Fibroblast of skin of abdomen (primary cell): ENCODE measurements at regions not wholly inside any gene's neighbourhood (a gene's known extent, or its start where the extent isn't known, plus 50 kb on each side); places are given as distances from the start of the nearest gene placed in this dataset.
"Not testable (repeated sequence)": the region's sequence is repeated elsewhere in the genome, so short reads cannot be mapped to it uniquely, and the experiment has no call there.

ENCODE experiments used
- DNase-seq: peaks from one replicate; pipeline ENCODE4 v3.0.0-alpha.2; 2013

DNA sequence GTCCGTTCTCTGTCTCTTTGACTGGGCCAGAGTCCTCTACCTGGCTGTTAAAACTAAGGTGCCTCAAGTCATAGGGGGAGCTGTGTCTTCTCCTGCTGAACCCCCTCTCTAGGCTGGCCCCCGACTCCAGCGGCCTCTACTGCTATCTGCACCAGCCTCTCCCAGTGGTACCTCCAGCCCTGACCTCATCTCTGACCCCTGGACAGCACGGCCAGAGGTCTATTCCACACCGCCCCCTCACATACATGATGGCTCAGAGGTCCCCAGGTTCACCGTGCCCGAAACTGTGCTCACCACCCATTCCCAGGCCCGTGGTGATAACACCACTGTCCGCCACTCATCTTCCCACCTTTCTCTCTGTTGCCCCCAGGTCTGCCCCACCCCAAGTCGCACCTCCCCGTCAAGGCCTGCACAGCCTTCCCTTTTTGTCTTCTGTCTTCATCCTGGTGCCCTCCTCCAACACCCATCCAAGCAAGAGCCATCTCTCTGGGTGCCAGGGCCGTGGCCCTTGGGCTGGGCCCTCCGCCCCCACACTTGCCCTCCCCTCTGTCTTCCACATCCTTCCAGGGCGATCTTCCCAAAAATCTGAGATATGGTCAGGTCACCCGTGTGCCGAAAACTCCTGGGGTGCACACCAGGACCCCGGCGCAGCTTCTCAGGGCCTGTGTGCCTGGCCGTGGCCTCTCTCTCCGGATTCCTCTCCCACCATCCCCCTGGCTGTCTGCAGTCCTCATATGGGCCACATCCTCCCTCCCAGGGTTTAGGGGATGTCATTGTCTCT is 134.4 kb upstream of the ID2 start:
- no peak for DNase-seq

DNA sequence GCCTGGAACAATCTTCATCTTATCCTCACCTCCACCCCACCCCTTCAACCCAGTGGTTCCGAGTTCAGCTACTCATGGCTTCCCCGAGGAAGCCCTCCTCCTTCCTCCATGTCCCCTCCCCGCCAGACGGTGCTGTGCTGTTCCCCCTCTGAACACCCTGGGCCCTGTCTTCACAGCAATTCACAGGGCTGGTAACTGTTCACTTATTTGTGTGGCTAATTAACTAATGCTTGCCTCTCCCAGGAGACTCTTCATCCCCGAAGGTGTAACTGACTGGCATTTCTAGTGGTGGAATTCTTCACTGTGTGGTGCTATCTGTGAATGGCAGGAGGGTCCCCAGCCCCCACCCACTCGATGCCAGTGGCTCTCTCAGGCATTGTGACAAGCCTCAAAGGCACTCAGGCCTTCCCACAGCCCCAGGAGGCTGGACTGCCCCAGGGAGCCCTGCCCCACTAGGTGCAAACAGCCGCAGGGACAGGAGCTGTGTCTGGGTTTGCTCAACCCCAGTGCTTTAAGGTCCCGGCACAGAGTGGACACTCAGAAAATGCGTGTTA is 133.7 kb upstream of the ID2 start:
- no peak for DNase-seq

DNA sequence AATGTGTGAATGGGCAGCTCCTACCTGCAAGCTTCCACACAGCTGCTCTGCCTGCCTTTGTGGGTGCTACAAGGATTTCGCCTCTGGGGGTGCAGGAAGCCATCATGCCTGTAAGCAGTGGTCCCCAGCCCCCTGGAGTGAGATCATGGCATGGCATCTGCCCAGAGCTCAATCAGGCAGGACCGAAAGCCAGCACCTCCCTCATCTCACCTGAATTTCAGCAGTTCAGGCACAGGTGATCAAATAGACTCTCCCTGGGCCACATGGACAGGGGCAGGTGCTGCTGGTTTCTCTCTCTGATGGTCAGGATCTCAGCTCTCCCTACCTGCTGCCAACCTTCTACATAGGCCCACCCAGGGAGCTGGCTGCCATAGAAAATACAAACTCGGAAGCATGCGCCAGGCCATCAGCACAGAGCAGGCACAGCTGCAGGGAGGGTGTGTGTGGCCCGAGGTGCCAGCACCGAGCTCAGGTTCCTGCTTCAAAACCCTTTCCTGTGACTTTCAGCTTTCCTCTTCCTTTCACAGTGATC is 133.2 kb upstream of the ID2 start:
- DNase-seq: no peak

DNA sequence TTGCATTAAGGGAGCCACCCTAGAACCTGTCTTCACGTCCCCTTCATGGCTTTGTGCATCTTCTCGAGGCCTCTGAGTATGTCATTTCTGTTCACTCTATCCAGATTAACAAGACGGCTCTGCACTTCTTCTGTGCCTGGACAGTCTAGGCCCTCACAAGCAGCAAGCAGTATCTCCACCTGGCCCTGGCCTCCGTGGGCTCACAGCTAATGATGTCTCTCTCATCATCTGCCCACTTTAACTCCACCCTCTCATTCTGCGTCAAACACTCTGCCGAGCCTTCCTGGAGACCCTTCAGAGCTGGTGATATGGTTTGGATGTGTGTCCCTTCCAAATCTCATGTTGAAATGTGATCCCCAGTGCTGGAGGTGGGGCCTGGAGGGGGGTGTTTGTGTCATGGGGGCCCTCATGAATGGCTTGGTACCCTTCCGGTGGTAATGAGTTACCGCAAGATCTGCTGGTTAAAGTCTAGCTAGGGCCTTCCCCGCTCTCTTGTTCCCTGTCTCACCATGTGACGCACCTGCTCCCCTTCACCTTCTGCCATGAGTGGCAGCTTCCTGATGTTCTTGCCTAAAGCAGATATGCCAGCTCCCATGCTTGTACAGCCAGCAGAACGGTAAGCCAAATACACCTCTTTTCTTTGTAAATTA is 132.5 kb upstream of the ID2 start:
- DNase-seq: no peak

DNA sequence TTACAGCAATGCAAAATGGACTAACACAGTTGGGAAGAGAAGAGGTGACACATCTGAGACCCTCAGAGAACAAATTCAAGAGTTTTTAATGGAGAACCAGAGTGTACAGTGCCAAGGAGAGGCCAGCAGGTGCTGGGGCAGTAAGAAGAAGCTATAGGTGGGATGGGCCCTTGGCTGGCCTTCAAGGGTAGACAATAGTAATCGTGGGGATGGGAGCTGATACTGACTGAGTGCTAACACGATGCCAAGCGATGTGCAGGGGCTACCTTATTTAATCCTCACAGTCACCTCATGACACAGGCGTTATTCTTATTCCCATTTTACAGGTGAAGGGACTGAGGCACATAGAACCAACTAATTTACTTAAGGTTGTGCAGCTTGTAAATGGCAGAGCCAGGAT is 131.9 kb upstream of the ID2 start:
- DNase-seq: no peak

DNA sequence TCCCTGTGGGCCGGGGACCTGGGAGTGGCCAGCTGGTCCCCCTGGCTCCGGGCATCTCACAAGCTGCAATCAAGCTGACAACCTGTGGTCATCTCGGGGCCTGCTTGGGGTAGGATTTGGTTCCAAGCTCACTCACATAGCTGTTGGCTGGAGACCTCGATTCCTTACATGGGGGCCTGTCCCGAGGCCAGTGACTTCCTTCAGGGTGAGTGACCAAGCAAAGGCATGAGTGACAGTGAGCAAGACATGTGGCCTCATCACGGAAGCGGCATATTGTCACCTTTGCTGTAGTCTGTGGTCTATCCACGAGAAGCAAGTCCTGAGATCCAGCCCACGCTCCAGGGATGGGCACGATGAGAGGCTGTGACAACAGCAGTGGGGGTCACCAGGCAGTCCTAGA is 131.4 kb upstream of the ID2 start:
- no peak for DNase-seq

DNA sequence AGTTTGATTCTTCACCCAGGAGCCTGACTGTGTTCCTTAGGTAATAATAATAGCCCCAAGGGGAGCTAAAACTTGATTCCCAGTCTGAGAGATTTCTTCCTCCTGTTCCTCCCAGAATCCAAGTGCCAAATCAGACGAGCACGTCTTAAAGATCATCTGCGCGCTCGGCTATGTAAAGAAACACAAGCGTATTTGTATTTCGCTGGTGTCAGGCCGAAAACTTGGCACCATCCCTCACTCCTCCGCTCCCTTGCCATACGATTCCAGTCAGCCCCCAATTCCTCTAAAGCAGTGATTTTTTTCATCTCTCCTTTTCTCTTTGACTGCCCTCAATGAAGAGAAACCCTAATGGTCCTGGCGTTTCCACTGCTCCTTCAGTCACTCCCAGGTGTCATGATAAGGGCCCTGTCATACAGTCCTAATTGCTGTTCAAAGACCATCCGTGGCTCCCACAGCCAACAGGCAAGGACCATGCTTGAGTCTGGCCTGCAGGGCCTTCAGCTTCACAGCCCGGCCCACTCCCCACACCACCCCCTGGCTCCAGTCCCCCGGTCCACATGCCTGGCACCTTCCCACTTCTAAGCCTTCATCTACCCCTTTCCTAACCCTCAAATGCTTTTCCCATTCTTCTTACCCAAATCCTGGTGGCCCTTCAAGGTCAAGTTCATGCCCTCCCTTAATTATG is 130.8 kb upstream of the ID2 start:
- no peak for DNase-seq

DNA sequence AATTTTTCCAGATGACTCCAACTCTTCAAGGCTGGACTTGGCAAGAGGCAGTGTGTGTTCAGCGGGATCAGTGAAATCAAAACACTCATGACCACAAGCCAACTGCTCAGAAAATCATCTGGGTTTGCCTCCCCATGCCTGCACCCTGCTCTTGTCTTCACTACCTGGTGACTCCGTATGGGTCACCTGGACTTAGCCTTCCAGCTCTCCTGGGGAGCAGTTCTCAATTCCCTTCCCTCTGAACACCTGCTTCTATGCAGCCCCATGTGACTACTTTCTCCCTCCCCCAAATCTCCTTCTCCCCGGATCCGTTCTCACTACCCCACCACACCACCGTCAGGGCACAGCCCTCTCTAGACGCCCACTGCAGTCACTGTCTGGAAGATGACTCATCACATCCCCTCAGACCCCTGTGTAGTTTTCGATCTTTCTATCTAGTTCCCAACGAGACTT is 130.2 kb upstream of the ID2 start:
- DNase-seq: no peak

DNA sequence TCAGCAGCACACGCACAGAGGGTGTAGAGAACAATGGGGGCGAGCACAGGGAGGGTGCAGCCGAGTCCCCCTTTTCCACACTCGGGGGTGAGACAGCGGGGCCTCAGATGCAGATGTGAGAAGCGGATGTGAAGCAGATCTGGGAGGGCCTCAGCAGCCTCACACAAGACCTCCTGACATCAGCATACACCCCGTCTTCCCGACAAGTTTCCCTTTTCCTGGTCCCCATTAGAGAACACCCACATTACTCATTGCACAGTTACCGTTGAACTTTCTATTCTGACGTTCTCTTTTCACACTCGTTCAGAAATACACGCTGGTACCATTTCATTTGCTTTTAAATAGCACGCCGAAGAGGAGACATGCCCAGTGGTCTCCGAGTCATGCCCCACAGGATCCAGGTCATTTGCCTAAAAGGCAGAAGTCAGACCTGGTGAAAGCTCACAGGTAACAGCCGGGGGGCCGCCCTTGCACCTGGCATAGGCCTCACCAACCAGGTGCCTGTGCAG is 129.5 kb upstream of the ID2 start:
- no peak for DNase-seq

DNA sequence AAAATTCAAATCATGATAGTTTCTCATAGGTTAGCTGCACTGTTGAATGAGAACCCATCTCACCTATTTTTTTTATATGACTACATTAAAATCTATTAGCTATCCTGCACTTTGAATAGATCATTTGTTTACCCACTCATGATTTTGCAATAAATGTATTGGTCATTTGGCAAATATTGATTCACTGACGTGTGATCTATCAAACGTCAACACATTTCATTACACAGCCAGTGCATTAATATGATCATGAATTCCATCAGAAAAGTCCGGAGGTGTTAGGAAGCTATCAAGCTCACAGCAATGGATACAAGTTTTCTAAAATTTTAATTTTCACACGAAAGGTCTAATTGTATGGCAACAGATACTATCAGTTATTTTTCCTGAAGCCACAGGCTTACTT is 128.2 kb upstream of the ID2 start:
- no peak for DNase-seq

DNA sequence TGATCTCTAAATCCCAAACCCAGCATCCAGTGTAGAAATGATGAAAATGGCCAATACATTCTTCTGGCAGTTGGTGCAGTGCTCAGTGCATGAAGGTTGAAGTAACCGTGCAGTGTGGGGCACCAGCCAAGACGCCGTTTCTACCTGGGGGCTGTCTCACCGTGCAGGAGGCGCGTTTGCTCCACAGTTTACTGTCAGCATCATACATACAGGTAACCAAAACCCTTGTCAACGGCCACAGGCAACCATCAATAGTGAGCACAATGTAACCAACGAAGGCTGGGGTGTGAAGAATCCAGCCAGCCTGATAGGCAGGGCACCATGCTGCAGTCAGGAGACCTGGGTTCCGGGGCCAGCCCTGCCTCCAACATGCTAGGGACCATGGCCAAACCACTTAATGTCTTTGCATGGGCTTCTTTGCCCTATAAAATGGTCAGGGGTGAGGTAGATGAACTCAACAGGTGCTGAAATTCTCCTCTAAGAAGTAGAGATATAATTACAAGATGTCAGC is 127.5 kb upstream of the ID2 start:
- no peak for DNase-seq

DNA sequence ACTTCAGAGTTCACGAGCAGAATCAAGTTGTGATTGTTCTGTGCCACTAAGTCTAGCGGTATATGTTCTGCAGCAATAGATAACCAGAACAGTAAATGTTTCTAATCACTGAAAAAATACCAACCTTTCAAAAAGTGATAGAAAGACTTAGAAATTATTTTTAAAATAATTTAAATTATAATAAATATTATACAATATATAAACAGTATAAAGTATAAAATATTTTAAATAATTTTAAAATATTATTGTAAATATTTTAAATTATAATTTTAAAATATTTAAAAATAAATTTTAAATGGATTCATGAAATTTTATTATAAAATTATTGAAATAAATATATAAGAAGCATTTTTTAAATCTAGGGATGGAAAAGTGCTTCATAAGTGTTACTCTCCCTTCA is 126.3 kb upstream of the ID2 start:
- no peak for DNase-seq

DNA sequence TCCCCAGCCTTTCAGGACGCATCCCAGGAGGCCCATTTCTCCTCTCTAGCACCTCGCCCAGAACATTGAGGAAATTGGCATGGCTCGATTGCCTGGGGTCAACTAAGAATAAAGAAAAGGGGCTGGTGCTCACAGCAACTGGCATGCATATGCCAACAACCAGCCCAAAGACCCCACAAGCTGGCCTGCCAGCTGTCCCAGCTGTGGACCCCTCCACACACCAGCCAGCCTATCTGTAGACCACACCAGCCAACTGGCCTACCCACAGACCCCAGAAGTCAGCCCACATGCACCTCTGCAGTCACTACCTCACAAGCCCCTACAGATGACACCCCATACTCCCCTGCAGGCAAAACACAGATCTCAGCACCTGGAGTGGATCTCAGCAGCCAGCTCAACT is 123.8 kb upstream of the ID2 start:
- no peak for DNase-seq

DNA sequence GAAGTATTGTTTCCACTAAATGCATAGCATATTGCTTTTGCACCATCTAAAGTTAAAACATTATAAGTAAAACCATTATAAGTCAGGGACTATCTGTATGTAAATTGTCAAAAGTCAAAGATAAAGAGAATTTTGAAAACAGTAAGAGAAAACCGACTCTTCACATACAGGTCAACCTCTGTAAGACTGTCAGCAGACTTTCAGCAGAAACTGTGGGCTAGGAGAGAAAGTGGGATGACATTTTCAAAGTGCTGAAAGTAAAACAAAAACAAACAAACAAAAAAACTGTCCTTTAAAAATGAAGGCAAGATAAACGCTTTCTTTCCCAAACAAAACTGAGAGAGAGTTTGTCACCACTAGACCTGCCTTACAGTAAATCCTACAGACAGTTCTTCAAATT is 122.9 kb upstream of the ID2 start:
- no peak for DNase-seq

DNA sequence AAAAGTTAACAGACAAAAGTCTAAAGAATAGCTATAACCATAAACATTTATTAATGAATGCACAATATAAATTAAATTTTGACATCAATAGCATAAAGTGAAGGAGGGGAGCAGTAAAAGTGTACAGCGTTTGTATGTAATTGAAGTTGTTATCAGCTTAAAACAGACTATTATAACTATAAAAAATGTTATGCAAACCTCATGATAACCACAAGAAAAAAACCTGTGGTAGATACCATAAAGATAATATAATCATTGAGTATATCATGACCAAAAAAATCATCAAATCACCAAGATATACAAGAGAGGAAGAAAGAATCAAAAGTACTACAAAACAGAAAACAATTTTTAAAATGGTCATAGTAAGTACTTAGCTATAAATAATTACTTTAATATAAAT is 122.1 kb upstream of the ID2 start:
- no peak for DNase-seq

DNA sequence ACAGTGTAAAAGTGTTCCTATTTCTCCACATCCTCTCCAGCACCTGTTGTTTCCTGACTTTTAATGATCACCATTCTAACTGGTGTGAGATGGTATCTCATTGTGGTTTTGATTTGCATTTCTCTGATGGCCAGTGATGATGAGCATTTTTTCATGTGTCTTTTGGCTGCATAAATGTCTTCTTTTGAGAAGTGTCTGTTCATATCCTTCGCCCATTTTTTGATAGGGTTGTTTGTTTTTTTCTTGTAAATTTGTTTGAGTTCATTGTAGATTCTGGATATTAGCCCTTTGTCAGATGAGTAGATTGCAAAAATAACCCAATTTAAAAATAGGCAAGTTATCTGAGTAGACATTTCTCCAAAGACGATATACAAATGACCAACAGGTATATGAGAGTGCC is 120.2 kb upstream of the ID2 start:
- DNase-seq: not testable (repeated sequence)

DNA sequence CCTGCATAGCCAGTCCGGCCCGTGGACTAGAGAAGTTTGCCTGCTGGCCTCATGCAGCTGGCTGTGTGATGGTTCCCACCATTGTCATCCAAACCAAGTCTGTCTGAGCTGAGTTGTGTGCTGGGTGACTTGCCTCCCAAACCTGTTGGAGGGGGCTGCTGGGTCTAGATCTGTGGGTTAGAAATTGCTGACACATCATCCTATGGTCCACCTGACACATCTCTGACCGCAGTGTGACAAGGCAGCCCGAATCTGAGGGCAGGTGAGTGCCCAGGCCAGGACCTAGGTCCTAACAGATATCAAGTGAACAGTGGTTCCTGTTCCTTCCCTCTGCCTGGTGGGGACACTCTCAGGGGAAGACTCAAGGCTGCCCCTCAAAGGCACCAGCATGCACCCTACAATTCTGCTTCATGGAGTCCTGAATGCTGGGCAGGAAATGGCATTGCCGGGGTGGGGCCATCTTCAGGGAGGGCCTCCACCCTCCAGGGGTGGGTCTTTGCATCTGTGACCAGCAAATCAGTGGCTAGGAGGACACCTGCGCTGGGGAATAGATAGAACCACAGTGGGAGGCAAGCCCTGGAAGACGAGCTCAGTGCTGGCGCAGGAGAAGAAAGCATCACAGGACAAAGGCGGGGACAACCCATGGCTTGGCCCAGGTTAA is 117.9 kb upstream of the ID2 start:
- DNase-seq: no peak

DNA sequence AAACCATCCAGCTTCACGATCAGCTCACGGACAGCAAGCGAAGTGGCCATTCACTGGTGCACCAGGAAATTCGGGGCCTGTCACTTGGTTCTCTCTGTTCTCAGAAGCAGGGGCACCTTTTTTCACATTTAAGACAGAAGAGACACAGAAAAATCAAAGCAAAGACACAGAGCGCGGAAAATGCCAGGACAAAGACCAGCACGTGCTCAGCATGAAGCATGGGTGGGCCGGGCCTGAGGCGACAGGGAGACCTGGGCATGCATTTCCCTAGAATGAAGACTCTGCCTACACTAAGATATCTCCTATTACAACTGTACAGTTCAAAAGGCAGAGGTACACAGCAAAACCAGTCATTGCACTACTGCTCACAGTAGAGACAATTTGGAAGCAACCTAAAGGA is 117.4 kb upstream of the ID2 start:
- no peak for DNase-seq

DNA sequence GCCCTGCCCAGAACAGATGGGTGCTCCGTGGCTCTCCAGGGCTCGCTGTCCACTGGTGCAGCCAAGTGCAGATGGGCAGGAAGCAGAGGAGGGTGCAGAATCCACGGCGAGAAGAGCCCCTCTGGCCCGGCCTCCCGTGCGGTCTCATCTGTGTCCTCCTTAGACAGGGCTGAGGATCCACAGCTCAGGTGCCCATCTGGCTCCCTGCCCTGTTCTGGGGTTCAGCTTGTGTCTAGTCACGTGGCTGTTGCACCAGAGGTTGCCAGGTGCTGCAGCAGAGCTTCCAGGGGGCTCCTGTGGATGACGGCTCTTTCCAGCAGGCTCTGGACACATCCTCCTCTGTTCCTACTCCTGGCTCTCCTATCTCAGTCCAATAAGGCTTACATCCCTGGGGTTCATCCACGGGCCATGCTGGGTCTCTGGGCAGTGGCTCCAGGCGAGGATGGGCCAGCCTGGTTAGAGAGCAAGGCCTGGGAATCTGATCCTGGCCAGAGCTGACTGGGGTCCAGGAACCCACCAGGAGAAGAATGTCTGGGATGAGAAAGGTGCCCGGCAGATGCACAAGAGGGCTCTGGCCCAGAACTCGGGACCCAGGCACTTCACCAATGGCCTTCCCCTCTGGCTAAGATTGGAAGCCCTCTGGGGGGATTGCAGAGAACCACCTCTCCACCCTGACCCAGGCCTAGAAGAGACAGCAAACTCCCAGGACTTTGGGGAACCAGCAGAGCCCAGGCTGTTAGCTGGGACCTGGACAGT is 116.3 kb upstream of the ID2 start:
- DNase-seq: no peak

DNA sequence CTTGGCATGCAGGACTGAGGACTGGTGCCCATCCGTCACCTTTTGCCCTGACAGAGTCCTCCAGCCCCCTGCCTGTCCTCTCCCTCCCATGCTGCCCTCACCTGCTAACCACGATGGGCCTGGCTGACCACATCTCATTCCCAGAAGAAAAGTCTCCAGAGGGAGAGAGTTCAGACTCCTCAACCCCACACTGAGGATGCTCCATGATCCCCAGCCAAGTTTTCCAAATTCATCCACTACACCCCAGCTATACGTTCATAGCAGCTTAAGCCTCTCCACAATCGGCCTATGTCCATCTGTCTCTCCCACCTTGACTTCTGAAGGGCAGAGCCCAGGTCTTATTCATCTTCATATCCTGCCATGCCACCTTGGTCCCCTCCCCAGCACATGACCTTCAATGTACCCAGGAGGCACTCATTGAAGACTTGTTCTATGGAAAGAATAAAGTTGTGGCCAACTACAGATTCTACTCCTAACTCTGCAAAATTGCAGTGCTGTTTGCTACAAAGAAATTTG is 115.6 kb upstream of the ID2 start:
- DNase-seq: no peak

DNA sequence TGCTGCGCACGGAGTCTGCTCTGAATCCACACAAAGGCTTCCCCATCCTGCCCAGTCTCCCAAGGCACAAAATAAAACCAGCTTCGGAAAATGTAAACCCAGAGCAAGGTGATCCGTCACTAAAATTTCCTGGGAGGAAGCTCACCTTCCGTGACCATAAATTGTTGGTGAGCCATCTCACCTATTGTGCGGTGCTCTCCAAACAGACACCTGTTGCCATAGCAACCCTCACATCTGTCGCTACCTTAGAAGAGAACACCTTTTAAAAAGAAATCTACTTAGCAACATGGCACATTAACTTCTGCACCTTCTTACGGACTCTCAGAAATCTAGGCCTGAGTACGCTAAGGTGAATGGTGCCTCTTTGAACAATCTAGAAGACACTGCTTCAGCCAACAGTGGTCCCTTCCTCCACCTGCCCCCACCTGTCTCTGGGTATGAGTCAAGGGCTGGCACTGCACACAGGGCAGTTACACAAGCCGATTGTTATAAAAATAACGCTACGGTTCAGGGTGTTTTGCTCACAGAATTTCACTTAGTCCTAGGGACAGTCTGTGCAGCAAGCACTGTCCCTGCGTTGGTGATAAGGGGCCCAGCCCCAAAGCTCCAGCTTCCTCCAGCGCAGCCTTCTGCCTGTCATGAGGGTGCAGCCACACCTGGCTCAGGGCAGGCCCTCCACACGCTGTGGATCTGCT is 114.9 kb upstream of the ID2 start:
- no peak for DNase-seq
